CD14-positive monocyte (primary cell): ENCODE measurements at regions not wholly inside any gene's neighbourhood (a gene's known extent, or its start where the extent isn't known, plus 50 kb on each side); places are given as distances from the start of the nearest gene placed in this dataset.

ENCODE experiments used
- DNase-seq, 3 donors: peaks; one replicate each; pipeline ENCODE4 v3.0.0-alpha.2; 2011 to 2022
- H2AFZ ChIP-seq: 2 replicates; pipeline ENCODE4 v1.6.0; 2012; ENCODE audit warnings: mild to moderate bottlenecking, low read depth, low read length, inconsistent platforms; ENCODE audit not compliant: insufficient read depth, poor library complexity, severe bottlenecking
- H3K27ac ChIP-seq, 2 donors: 1 replicate in 1 of 2; 2 replicates in 1 of 2; pipeline ENCODE4 v1.5.1; 2012 to 2013; ENCODE audit warnings: low read length in 2 of 2, control low read depth in 1 of 2, inconsistent platforms in 1 of 2, low read depth in 1 of 2, mild to moderate bottlenecking in 1 of 2
- H3K27me3 ChIP-seq, 2 donors: one replicate each; pipeline versions ENCODE4 v1.6.0 to v1.6.1; 2011 to 2013; ENCODE audit warnings: low read length in 2 of 2; ENCODE audit not compliant: control insufficient read depth in 2 of 2, insufficient read depth in 2 of 2
- H3K36me3 ChIP-seq, 2 donors: replicated peaks in 1 of 2; 1 replicate in 1 of 2; 2 replicates in 1 of 2; pipeline versions ENCODE4 v1.5.1 to v1.6.1; 2012 to 2013; ENCODE audit warnings: low read length in 2 of 2, control low read depth in 1 of 2, inconsistent platforms in 1 of 2, mild to moderate bottlenecking in 1 of 2; ENCODE audit not compliant: insufficient read depth in 2 of 2, control insufficient read depth in 1 of 2
- H3K4me1 ChIP-seq, 2 donors: 1 replicate in 1 of 2; 2 replicates in 1 of 2; pipeline versions ENCODE4 v1.5.1 to v1.6.1; 2012 to 2013; ENCODE audit warnings: low read length in 2 of 2, control low read depth in 1 of 2, inconsistent platforms in 1 of 2, mild to moderate bottlenecking in 1 of 2, moderate library complexity in 1 of 2; ENCODE audit not compliant: insufficient read depth in 2 of 2, control insufficient read depth in 1 of 2
- H3K4me2 ChIP-seq: replicated peaks from 2 replicates; pipeline ENCODE3; 2012; ENCODE audit warnings: low read length, moderate library complexity, mild to moderate bottlenecking; ENCODE audit not compliant: poor library complexity, severe bottlenecking; ENCODE audit errors: extremely low read depth
- H3K4me3 ChIP-seq, 3 experiments: fragments of 200-600 bp in 1 of 3; sonication (generic) in 1 of 3; replicated peaks in 1 of 3; 1 replicate in 2 of 3; 2 replicates in 1 of 3; pipeline ENCODE4 v1.5.1; 2011 to 2013; ENCODE audit warnings: low read length in 3 of 3, mild to moderate bottlenecking in 3 of 3, control low read depth in 2 of 3, low read depth in 2 of 3, inconsistent platforms in 1 of 3, moderate library complexity in 1 of 3
- H3K79me2 ChIP-seq: 2 replicates; pipeline ENCODE4 v1.6.0; 2012; ENCODE audit warnings: mild to moderate bottlenecking, control low read depth, inconsistent platforms, low read length, moderate library complexity; ENCODE audit not compliant: insufficient read depth
- H3K9ac ChIP-seq: 2 replicates; pipeline ENCODE4 v1.6.0; 2017; ENCODE audit warnings: low read length, mild to moderate bottlenecking; ENCODE audit not compliant: insufficient read depth, poor library complexity, severe bottlenecking
- H3K9me3 ChIP-seq, 2 donors: replicated peaks in 1 of 2; 1 replicate in 1 of 2; 2 replicates in 1 of 2; pipeline versions ENCODE4 v1.5.1 to v1.6.1; 2012 to 2013; ENCODE audit warnings: low read length in 2 of 2, control low read depth in 1 of 2; ENCODE audit not compliant: control insufficient read depth in 1 of 2, insufficient read depth in 1 of 2
- H4K20me1 ChIP-seq: 2 replicates; pipeline ENCODE4 v1.6.0; 2012; ENCODE audit warnings: mild to moderate bottlenecking, low read length, control low read depth, moderate library complexity; ENCODE audit not compliant: insufficient read depth
- H3K27ac Mint-ChIP-seq, 7 donors: one replicate each; pipeline ENCODE4 v1.8.0; 2020; ENCODE audit warnings: mild to moderate bottlenecking in 7 of 7, mixed read lengths in 7 of 7, moderate library complexity in 6 of 7, inconsistent platforms in 2 of 7
- H3K27me3 Mint-ChIP-seq, 3 donors: one replicate each; pipeline ENCODE4 v1.8.0; 2021 to 2022; ENCODE audit warnings: low read depth in 3 of 3, mild to moderate bottlenecking in 3 of 3, mixed read lengths in 3 of 3, moderate library complexity in 3 of 3, inconsistent platforms in 1 of 3
- H3K36me3 Mint-ChIP-seq, 2 donors: one replicate each; pipeline ENCODE4 v1.8.0; 2020; ENCODE audit warnings: mixed read lengths in 2 of 2, inconsistent platforms in 1 of 2, mild to moderate bottlenecking in 1 of 2
- H3K4me1 Mint-ChIP-seq: one replicate; pipeline ENCODE4 v1.8.0; 2020; ENCODE audit warnings: mild to moderate bottlenecking, mixed read lengths
- H3K4me3 Mint-ChIP-seq, 2 donors: one replicate each; pipeline ENCODE4 v1.8.0; 2020; ENCODE audit warnings: mild to moderate bottlenecking in 2 of 2, mixed read lengths in 2 of 2, moderate library complexity in 1 of 2
- H3K9me3 Mint-ChIP-seq, 7 donors: one replicate each; pipeline ENCODE4 v1.8.0; 2020 to 2022; ENCODE audit warnings: mixed read lengths in 7 of 7, mild to moderate bottlenecking in 6 of 7, moderate library complexity in 6 of 7, inconsistent platforms in 2 of 7
- CTCF ChIP-seq: fragments of 200-600 bp; IDR thresholded peaks from one replicate; pipeline ENCODE4 v1.8.0; 2022; ENCODE audit warnings: antibody characterized with exemption, mild to moderate bottlenecking
- WGBS: methylation state at CpG from one replicate; pipeline ENCODE4 v1.1.5; 2013; ENCODE audit warnings: missing lambda C conversion rate; ENCODE audit not compliant: insufficient coverage; 5-methylcytosine and 5-hydroxymethylcytosine counted together
- intact Hi-C, 2 donors: fragments of 100-400 bp; cut with micrococcal nuclease; formaldehyde crosslinking; loops; one replicate each; pipeline versions ENCODE4 v1.15.0 to v1.15.1; 2023

GRCh38 chr13:108095036-108095435 lies 120.3 kb downstream of the LIG4 start:
- Histone ChIP-seq H3K27ac (no peak overlapping the region), H3K36me3 (no peaks in the 10 kb centered on the region), H3K4me2 (no peak overlapping the region), H2AFZ (no peak overlapping the region), H3K4me3 (no peak overlapping the region), H3K4me1 (no peaks in the 10 kb centered on the region), H3K9me3 (no peaks in the 10 kb centered on the region), H3K9ac (no peak overlapping the region), H3K27me3 (no peaks in the 10 kb centered on the region), H3K79me2 (no peaks in the 10 kb centered on the region), H4K20me1 (no peaks in the 10 kb centered on the region)
- H3K9me3 Mint-ChIP-seq: peaks cover 0 to 3% (median 0%) of the 10 kb centered on the region in 7 donors
- no peaks in the 10 kb centered on the region for H3K36me3 Mint-ChIP-seq
- no peak overlapping the region for H3K4me3 Mint-ChIP-seq
- WGBS: 67% methylated on average over 1 of the region's 2 CpGs
- no peak for DNase-seq
- TF ChIP-seq CTCF: no peak
- intact Hi-C loops: no loop called here
- H3K4me1 Mint-ChIP-seq: no peaks in the 10 kb centered on the region
- no peaks in the 10 kb centered on the region for H3K27me3 Mint-ChIP-seq
- no peak overlapping the region for H3K27ac Mint-ChIP-seq

DNA sequence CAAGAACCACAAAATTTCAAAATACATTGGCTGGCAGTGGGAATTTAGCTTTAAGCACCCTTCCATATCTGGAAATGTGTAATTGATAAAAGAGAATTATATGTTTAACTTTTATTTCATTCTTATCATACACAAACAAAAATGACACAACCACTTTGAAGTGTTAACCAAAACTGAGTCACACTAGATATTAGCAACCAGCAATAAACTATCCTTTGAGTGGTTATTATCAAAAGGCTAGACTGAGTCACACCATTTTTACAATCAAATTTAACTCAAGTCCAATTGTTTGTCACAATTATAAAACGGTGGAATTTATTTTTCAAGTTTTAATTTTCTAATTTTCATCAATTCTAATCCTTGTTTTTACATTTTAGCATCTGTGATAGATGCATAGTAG lies 121.7 kb downstream of the LIG4 start:
- Histone ChIP-seq H3K36me3 (no peaks in the 10 kb centered on the region), H3K79me2 (no peaks in the 10 kb centered on the region), H3K4me1 (no peaks in the 10 kb centered on the region), H3K4me3 (no peak overlapping the region), H3K9ac (no peak overlapping the region), H3K9me3 (no peaks in the 10 kb centered on the region), H3K4me2 (no peak overlapping the region), H4K20me1 (no peaks in the 10 kb centered on the region), H2AFZ (no peak overlapping the region), H3K27ac (no peak overlapping the region), H3K27me3 (no peaks in the 10 kb centered on the region)
- Mint-ChIP-seq H3K27ac (no peak overlapping the region), H3K9me3 (peaks cover 0 to 4% (median 0%) of the 10 kb centered on the region in 7 donors), H3K27me3 (no peaks in the 10 kb centered on the region), H3K4me3 (no peak overlapping the region), H3K4me1 (no peaks in the 10 kb centered on the region), H3K36me3 (no peaks in the 10 kb centered on the region)
- no peak for DNase-seq
- intact Hi-C loops: no loop called here
- TF ChIP-seq CTCF: no peak
- WGBS: no CpG with 5 or more reads among the region's 1 CpG
